Bone marrow (tissue), 2 donors: ENCODE measurements at regions not wholly inside any gene's neighbourhood (a gene's known extent, or its start where the extent isn't known, plus 50 kb on each side); places are given as distances from the start of the nearest gene placed in this dataset.
A peak's percentile ranks its signal among the peaks of the same experiment; 100 is the strongest.

Experiments
- DNase-seq, 2 donors: peaks; one replicate each; lab custom pipeline; 2025; lab: John Stamatoyannopoulos, UW

DNA sequence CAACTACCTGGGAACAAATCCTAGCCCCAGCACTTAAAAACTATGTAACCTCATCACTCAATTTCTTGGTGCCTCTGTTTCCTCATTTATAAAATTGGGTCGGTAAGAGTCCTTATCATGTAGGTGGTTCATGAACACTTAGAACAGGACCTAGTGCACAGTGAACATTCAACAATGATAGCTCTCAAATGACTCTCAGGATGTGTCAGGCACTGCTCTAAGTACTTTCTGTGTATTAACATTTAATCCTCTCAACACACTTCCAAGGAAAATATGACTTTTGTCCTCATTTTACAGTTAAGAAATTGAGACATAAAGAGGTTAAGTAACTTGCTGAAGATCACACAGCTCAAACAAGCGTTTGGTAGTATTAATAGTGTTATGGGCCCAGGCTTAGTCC is 202.1 kb upstream of the KLF4 start:
- DNase-seq = no peak

DNA sequence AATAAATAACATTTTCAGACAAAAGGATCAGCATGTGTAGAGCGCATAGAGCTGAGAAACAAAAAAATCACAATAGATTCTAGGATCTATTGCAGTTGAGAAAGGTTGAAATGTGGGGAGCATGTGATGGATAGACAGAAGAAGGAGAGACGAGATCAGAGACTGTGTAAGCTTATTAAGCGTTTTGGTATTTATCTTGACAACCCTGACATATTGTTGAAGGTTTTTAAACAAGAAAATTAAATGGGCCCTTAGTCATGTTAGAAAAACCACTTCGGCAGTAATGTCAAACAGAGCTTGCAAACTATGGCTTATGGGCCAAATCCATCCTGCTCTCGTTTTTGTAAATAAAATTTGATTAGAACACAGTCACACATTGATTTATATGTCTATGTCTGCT is 200.5 kb upstream of the KLF4 start:
- DNase-seq = no peak

DNA sequence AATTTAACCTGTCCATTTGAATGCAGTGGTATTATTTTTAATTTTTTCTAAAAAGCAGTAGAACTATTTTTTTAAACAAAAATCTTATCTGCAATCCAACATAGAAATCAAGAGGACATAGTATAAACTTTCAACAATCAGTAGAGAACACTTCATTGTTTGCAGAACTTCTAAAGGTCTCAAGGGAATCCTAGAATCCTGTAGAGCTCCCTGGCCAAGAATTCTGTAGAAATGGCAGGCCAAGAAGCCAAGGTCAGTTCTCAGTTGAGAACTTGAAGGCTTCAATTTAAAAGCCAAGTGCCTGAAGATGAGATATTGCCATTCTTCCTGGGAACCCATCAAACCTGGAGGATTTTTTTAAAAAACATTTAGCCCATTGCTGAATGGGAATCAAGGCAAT is 199.2 kb upstream of the KLF4 start:
- no peak for DNase-seq

DNA sequence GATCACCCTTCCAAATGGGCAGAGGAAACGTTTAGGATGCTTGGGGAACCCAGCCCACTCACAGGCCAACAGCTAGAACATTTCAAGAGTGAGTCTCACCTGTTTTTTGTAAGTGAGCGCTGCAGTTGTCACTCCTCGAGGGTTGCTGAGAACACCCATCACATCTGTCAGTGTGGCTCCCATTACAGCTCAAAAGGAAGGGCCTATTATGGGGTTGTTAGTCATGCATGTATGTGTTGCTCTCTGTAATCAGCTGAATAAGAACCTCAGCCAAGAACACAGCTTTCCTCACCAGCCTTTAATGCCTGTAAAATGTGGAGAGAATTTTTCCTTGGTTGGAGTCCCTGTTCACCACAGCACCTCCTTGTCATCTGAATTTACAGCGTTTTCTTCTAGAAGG is 196.3 kb upstream of the KLF4 start:
- no peak for DNase-seq

DNA sequence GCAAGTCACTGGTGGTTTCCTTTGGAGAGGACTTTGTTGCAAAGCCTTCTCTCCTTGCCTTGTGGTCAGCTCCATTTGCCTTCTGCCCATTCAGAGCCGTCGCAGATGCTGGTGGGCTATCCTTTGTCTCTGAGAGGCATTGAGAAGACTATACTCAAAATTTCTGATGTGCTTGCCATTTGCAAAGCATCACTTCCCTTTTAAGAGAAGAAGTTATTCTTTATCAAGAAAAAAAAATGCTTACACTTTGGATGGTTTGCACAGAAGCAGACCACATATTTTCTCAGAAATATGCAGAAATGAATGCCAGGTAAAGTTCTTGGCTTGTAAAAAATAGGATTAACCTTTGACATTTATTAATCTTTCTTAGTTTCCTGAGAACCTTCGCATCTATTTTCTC is 195.8 kb upstream of the KLF4 start:
- DNase-seq = no peak

DNA sequence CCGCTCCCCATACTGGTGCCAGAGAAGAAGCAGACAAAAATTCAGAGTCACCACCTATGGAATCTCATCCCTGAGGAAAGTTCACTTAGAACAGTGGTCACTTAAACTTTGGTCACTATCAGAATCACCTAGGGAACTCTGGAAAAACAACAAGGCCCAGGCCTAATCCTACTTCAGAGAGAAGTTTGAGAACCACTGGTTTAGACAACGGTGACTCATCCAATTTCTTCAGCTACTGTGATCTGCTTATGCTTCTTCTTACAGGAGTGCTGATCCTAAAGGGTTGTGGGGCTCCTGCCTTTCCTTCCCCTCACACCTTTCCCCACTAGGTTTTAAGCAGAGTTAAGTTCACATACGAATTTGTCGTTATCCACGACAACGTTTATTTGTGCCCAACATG is 194.7 kb upstream of the KLF4 start:
- DNase-seq = no peak

DNA sequence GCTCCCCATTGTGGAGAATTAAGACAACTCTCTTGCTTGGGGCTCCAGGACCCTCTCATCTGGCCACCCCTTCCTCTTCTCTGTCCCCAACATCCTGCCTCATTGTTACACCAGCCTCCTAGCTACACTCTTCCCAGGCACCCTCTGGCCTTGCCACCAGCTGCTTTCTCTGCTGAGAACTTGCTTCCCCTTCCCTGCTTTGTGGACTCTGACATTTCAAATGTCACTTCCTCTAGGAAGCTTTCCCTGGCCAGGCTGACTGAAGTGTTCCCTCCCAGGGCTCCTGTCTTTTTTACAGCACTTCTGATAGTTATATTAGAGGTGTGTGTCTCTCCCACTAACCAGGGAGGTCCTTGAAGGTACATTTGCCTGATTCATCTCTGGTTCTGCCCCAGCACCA is 194.0 kb upstream of the KLF4 start:
- peak in 1 of 2 donors; percentile 5 for DNase-seq

DNA sequence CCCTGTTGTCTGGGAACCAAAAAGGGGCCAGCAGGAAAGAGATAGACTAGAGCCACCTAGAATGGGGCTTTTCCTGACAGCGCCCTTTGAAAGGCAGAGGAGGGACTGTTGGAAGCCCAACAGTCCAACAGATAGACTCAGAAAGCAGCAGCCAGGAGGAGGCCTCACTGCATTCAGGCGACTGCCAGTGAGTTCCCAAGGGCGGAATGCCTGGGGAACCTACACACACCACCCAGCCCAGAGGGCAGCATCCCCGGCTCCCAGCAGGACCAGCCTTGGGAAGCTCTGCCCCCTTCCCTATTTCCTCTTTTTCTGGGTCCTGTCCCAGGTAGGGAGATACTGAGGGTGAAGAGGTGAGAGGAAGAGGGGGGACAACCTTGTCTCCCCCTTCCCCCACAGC is 192.4 kb upstream of the KLF4 start:
- no peak for DNase-seq

DNA sequence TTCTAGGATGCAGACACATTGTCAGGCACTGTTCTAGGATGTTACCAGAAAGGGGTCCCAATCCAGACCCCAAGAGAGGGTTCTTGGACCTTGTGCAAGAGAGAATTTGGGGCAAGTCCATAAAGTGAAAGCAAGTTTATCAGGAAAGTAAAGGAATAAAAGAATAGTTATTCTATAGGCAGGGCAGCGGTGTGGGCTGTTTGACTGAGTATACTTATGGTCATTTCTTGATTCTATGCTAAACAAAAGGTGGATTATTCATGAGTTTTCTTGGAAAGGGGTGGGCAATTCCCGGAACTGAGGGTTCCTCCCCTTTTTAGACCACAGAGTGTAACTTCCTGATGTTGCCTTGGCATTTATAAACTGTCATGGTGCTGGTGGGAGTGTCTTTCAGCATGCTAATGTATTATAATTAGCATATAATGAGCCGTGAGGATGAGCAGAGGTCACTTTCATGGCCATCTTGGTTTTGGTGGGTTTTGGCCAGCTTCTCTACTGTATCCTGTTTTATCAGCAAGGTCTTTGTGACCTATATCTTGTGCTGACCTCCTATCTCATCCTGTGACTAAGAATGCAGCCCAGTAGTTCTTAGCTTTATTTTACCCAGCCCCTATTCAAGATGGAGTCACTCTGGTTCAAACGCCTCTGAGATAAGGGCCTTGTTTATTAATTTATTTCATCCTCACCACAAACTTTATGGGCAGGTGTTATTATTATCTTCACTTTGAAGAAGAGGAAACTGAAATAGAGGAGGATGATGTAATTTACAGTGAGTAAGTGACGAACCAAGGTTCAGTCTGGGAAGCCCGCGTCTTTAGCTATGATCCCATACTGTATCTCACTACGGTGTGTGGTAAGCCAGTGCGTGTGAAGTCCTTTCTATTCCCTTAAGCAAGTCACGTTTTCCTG is 186.0 kb upstream of the KLF4 start:
- peak in 1 of 2 donors; percentile 37 for DNase-seq

DNA sequence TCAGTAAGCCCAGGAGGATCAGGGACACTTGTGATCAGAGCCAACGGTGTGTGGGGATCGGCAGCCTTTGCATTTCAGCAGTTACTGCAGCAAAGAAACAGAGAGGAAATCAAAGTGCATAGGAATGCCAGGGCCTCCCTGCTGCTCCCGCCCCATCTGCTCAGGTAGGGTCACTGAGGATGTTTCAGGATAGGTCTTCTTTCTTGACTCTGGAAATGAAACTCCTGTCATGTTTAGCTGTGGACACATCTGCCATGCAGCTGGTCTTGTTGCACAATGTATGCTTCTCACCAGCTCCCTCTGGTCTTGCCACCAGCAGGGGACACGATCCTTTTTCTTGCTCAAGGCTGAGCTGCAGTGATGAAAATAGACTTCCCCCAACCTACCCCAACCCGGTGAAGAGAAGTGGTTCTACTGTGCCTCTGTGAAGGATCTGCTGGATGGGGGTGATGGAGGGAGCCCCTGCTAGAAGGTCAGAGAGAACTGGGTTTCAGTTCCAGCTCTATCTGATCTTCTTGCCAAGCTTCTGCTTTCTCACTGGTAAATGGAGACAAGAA is 185.2 kb upstream of the KLF4 start:
- peak in 1 of 2 donors; percentile 37 for DNase-seq

DNA sequence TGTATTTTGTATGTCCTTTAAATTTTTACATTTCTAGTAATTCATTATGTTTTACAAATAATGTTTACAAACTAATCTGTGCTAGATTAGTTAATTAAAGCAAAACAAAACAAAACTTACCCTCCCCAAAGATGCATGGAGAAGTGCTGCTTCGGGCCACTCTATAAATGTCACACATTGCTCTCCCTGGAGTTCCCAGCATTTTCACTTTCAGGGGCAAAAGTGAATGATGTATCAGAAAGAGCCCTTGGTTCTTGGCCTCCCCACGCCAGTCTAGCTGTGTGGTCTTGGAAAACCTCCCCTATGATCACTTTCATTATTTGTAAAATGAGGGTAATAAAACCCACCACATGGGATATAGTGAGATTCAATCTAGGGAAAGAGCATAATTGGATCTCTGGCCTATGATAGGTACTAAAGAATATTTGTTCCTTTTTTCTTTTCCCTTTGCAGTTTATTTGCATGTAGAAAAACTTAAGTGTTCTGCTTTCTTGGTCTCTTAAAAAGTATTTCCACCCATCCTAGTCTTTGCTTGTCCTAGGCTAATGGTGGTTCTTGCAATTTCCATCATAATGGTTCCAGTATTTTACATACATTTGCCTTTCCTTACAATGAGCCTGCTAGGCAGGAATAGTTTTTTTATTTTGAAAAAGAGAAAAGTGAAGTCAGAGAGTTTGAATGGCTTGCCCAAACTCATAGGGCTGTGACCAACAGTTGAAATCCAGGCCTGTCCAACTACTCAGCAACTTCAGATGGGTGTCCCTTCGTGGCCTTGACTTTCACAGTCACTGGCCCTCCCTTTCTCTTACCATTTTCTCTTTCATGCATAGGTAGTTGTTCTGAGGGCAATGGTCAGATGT is 184.5 kb upstream of the KLF4 start:
- no peak for DNase-seq

DNA sequence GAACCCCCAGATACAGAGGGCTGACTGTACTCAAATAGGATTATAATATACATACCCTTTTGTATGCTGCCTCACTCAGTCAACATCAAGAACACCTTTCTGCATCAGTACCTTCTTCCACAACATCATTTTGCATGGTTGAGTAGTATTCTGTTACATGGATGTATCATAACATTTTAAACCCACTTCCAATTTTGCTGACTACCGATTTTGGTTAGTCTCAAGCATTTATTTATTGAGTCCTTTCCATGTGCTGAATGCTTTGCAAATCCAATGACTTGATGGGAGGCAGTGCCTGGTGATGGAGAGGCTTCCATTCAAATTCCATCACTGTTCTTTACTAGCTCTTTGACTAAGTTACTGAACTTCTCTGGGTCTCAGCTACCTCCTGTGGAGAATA is 182.0 kb upstream of the KLF4 start:
- DNase-seq = no peak

DNA sequence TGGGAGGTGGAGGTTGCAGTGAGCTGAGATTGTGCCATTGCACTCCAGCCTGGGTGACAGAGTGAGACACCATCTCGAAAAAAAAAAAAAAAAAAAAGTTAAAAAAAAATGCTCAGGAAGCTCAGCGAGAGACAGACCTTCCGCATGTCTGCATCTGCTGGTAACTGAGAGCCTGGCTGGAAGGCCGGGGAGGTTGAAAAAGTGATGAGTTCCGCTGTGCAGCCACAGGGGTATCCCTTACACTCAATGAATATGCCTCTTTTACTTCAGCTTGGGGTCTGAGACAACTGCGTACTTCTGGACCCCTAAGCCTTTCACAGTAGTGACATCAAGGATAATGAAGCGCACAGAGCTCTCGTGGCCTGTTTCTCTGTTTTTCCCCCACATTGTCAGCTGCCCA is 179.9 kb upstream of the KLF4 start:
- no peak for DNase-seq

DNA sequence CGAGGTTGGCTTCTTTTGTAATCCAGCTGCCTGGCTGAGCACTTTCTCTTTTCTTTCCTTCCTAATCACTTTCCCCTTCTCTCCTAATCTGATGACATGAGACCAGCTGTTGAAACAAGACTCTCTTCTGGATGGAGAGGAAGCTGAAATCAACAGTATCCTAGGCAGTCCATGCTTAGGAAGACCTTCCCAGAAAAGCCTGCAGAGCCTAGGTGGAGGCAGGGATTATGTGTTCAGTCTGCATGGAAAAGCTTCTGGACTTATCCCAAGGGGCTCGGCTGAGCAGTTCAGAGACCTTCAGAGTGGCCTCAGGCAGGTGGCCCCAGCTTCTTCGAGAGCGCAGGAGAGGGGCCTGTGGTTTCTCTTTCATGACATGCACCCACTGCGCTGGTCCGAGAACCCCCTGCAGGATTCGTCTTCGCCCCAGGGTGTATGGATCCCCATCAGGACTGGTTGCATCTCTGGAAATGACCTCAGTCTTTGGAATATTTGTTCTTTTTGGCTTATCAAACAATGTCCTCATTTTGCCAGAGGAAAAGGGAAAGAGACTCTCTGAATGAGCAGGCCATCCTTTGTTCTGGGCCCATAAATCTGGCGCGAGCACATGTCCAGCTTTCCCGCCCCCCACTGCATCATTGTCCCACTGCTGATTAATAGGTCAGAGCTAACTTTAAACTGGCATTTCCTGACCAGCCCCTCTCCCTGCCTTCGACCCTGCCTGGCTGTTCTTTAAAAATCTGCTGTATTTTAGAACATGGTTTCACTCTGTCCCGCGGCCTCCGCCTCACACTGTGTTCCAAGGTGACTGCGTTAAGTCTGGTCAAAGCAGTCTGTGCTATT is 177.9 kb upstream of the KLF4 start:
- DNase-seq = no peak

DNA sequence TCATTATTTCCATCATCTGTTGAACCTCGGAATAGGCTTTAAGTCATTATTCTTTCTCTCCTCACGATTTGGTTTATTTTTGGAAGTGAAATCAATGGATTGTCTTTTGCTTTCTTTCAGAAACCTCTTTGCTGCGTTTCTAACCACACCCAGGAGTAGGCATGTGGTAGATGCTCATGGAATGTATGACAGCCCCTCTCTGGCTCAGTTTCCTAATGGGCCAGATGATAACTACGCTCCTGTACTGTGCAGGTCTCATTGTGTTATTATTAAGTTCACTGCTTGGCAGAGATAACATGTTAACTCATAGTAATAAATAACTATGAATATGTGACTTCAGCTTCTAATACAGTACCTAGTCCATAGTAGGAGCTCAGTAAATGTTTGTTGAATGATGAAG is 175.5 kb upstream of the KLF4 start:
- DNase-seq = no peak

DNA sequence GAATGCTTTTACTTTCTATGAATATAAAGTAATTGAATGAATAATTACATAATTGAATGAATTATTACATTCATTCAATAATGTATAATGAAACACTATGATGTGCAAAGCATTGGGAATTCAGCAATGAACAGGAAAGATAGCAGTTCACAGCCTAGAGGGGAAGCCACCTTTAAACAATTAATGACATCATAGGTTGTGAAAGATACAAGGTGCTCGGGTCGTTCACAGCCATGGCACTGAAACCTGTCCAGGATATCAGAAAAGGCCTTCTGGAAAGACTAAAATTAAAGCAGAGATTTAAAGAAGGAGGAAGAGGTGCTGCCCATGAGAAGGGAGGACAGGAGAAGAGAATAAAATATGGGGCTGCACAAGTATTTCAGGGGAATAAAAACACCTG is 171.4 kb upstream of the KLF4 start:
- DNase-seq = no peak

DNA sequence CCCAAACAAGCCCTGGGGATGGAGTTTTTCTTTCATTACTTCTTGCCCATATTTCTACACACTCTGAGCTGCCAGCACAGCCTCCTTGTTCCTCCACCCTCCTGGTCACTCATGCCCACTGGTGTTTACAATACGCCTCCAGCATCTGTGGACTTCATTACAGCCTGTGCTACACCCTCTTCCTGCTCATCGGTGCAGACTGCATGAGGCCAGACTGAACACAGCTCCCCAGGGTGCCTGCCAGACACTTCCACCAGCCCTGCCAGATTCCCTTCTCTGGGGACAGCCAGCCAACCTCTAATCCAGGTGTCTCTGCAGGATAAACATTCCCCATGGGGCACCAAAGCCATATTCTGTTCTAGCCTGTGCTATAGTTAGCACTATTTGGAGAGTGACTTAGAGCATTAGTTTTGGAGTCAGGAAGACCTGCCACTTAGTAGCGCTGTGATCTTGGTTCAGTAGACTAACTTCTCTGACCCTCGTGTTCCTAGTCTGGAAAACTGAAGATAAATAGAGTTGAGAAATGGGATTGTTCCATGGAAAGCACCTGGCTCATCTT is 163.8 kb upstream of the KLF4 start:
- DNase-seq = no peak

DNA sequence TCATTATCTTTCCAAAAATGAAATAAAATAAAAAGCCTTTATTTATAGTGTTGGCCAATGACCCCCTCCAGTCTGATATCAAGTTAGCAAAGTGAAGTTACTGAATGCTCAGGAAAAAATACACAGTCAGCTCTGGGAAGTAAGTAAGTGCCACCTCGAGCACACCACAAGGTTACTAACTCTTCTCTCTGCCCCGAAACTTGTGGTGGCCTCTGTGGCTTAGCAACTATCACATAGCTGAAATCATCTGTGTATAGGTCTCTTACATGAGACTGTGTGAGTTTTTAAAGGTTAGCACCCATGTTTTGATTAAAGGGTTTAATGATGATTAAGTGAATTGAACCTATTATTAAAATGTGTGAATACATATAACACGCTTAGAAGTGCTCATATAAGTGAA is 161.4 kb upstream of the KLF4 start:
- DNase-seq = no peak

DNA sequence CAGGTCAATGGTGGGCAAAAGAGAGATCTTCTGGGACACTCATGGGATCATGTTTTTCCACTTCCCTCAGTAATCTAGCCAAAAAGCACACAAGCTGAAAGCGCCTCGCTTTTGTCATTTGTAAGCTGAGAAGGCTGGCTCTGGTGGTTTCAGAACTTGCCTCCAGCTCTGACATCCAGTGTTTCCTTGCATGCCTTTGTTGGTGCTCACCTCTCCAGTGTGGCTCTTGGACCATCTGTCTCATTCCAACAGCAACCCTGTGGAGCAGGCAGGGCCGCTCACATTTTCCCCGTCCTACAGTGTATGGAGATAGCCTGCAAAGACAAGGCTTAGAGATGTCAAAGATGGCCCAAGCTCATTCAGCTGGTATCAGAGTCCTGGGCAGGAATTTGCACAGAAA is 160.8 kb upstream of the KLF4 start:
- DNase-seq = no peak

DNA sequence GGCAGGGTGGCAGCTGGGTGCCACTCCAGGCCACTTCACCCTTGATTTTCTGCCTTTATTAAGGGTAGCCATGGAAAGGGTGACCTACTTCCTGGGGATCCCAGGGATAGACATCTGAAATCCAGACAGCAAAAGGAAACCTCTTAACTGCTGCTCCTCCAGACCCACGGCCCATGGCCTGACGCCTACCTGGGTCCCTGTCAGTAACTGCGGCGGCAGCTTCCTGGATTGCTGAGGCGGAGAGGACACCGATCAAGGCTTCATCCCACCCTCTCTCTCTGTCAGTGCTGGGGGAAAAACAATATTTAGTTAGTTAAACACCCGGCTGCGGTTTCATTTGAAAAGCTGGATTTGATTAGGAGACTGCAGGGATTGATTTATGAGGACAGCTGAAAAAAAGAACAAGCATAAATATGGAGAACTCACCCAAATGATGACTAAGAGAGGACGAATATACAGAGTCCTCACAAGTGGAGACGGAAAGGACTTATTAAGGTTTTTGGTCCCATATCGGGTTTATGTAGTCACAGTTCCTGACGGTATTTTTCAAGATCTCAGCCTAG is 158.7 kb upstream of the KLF4 start:
- DNase-seq = no peak

DNA sequence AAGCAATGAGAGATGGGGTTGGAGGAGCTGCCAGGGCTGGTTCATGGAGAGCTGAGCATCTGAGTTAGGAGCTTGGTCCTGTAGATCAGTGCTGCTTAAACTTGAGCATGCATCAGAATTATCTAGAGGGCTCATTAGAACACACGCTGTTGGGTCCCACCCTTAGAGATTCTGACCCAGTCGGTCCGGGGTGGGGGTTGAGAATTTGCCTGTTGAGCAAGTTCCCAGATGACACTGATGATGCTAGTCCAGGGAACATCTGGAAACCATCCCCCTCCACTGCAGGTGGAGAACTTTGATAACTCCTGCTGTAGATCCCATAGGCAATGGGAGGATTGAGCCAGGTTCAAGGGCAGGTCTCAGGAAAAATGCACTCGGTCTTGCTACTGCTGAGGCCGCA is 158.0 kb upstream of the KLF4 start:
- no peak for DNase-seq
